ENCODE measurements at regions not wholly inside any gene's neighbourhood (a gene's known extent, or its start where the extent isn't known, plus 50 kb on each side); places are given as distances from the start of the nearest gene placed in this dataset.
"Not testable (repeated sequence)": the region's sequence is repeated elsewhere in the genome, so short reads cannot be mapped to it uniquely, and the experiment has no call there.

DNA sequence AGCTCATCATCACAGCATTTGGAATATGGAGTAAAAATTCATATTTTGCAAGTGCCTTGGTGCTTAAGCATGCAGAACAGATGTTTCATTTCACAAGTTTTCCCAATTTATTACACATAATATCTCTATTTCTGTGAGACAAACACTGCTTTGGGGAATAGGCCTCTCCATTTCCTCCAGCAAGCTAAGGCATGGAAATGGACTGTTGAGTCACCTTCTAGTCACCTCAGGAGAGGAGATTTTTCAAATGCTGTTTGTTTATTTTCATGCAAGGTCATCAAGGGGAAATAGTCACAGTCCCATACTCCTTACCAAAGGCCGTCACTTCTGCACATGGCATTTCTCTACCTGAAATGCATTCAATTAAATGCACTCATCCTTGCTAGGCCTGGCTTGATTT lies 57.4 kb upstream of the NUTM2D start:
- DNase-seq (ENCODE audit: low read depth in 2 of 2): not testable (repeated sequence)

DNA sequence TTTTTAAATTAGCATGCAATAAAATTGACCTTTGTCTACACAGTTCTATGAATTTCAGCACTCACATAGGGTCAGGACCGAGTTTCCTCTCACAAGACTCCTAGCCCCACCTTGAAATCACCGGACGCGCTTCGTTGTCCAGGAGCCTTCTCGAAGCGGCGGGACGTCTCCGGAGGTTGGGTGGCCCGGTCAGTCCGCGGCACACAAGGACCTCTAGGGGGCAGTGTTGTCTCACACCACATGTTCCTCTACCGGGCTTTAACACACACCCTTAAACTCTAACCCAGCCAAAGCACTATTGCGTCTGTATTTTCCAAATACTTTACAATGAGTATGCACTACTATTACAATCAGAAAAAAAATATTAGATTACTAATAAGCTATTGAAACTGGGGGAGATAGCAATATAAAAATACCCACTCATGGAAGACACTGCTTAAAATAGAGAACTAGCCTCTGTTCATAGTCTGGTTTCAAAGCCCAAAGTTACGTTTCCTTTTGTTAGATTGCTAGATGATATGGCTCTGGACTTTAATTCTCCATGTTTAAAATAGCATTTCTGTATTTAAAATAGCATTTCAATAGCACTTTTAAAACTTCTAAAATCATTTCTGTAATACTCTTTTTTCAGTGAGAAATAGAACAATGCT lies 56.0 kb upstream of the NUTM2D start:
- peak; percentile 17 for DNase-seq (ENCODE audit: low read depth in 2 of 2)

DNA sequence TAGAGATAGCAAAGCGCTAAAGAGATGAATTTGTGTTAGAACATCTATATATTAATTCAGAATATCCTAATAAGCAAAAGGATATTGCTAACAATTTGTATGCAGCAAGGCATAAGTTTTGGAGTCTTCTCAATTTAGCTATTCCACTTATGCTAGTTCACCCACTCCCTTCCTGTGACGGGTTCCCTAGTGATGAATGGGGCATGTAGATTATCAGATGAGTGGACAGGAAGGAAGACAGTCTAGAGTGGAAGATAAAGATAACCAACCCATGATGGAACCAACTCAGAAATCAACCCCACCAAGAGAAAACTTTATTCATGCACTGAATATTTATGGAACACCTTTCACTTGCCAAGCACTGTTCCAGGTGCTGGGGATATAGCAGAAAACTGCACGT lies 55.4 kb upstream of the NUTM2D start:
- not testable (repeated sequence) for DNase-seq (ENCODE audit: low read depth in 2 of 2)

DNA sequence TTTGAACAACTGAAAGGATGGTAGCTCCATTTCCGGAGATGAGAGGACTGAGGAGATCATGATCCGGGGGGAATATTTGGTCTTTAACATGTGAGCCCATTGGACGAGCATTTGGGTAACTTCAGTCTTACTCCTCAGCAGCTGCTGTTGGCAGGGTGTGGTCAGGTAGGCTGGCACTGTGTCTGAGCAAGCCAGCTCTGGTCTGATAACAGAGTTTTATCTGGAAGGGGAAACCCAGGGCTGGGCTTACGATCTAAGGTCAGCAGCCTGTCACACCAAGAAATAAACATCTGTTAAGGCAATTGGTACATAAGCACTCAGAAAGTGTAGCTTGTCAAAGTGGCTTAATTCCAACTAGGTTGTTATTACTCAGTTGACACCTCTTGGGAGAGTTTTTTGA lies 53.8 kb upstream of the NUTM2D start:
- not testable (repeated sequence) for DNase-seq (ENCODE audit: low read depth in 2 of 2)

DNA sequence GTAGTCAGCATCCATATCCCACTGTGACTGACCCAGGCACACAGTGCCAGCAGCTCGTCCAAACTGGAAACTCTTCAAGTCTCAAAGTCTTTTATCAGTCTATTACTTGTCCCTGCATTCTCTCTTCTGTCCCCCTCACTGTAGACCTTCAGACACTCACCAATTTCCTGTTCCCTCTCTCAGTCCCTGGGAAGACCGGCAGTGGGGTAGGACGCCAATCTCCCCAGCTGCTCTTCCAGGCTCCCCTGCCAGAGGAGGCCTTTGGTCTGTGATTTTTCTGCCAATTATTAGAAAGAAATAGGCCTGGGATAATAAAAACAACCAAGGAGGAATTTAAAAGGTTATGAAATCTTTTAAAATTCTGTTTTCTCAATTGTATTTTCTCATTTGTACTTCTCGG lies 50.9 kb upstream of the NUTM2D start:
- not testable (repeated sequence) for DNase-seq (ENCODE audit: low read depth in 2 of 2)
